Mucosa of rectum (tissue), 2 donors: ENCODE measurements at regions not wholly inside any gene's neighbourhood (a gene's known extent, or its start where the extent isn't known, plus 50 kb on each side); places are given as distances from the start of the nearest gene placed in this dataset.

Experiments
- H3K27ac ChIP-seq, 2 donors: one replicate each; pipeline ENCODE4 v1.7.0; 2013; ENCODE audit warnings: inconsistent platforms in 2 of 2, low read depth in 2 of 2, low read length in 2 of 2
- H3K27me3 ChIP-seq, 2 donors: one replicate each; pipeline ENCODE4 v1.7.0; 2013; ENCODE audit warnings: low read length in 2 of 2; ENCODE audit not compliant: control insufficient read depth in 2 of 2, insufficient read depth in 2 of 2
- H3K36me3 ChIP-seq, 2 donors: one replicate each; pipeline ENCODE4 v1.7.0; 2013; ENCODE audit warnings: low read length in 2 of 2; ENCODE audit not compliant: control insufficient read depth in 2 of 2, insufficient read depth in 2 of 2
- H3K4me1 ChIP-seq, 2 donors: one replicate each; pipeline ENCODE4 v1.7.0; 2013; ENCODE audit warnings: low read length in 2 of 2, mild to moderate bottlenecking in 1 of 2; ENCODE audit not compliant: control insufficient read depth in 2 of 2, insufficient read depth in 2 of 2
- H3K4me3 ChIP-seq, 2 donors: one replicate each; pipeline ENCODE4 v1.7.0; 2013; ENCODE audit warnings: low read length in 2 of 2
- H3K9ac ChIP-seq, 2 donors: one replicate each; pipeline ENCODE4 v1.7.0; 2013; ENCODE audit warnings: low read length in 2 of 2, low read depth in 1 of 2, mild to moderate bottlenecking in 1 of 2
- H3K9me3 ChIP-seq, 2 donors: one replicate each; pipeline ENCODE4 v1.7.0; 2013; ENCODE audit warnings: low read length in 2 of 2; ENCODE audit not compliant: control insufficient read depth in 2 of 2
- donor health status: healthy.
- donor health status: Normal muscosa, but diverticular disease.

- H3K4me3 ChIP-seq = no peak overlapping the region
- no peaks in the 10 kb centered on the region for H3K27me3 ChIP-seq
- no peaks in the 10 kb centered on the region for H3K9me3 ChIP-seq
- H3K4me1 ChIP-seq = no peaks in the 10 kb centered on the region
- H3K36me3 ChIP-seq = no peaks in the 10 kb centered on the region
- no peak overlapping the region for H3K27ac ChIP-seq
- no peak overlapping the region for H3K9ac ChIP-seq
These were observed 408.3 kb downstream of the ETS1 start for GRCh38 chr11:128179039-128179438.

- no peak overlapping the region for H3K4me3 ChIP-seq
- no peaks in the 10 kb centered on the region for H3K4me1 ChIP-seq
- H3K9ac ChIP-seq = no peak overlapping the region
These were observed 412.7 kb downstream of the ETS1 start for GRCh38 chr11:128174465-128175291.

GRCh38 chr11:128172046-128172878, 415.1 kb downstream of the ETS1 start:
- Histone ChIP-seq H3K4me3 (no peak overlapping the region), H3K9ac (no peak overlapping the region)

More at GRCh38 chr11:128174465-128175291, 412.7 kb downstream of the ETS1 start:
- H3K36me3 ChIP-seq = no peaks in the 10 kb centered on the region
- H3K9me3 ChIP-seq = no peaks in the 10 kb centered on the region
- H3K27ac ChIP-seq = no peak overlapping the region
- no peaks in the 10 kb centered on the region for H3K27me3 ChIP-seq

DNA sequence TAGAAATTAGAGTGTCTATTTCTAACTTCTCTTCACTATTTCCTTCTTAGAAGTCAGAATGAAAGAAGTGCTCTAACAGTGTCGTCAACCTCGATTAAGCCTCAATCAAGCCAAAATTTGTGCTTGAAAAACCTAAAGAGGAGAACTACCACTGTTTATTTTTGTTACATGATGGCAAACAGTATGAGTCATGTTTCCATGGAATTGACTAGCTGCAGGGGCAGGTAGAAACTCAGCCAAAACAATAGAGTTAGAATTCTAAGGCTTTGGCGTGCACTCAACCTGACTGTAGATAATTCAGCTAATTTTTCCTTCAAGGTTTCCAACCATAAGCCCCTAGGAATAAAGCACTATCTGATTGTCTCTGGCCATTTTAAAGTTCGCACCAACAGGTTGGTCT, 415.9 kb downstream of the ETS1 start:
- Histone ChIP-seq H3K27ac (no peak overlapping the region), H3K9me3 (no peaks in the 10 kb centered on the region), H3K36me3 (no peaks in the 10 kb centered on the region), H3K4me3 (no peak overlapping the region), H3K4me1 (no peaks in the 10 kb centered on the region), H3K27me3 (no peaks in the 10 kb centered on the region), H3K9ac (no peak overlapping the region)

More at GRCh38 chr11:128172046-128172878, 415.1 kb downstream of the ETS1 start:
- Histone ChIP-seq H3K36me3 (no peaks in the 10 kb centered on the region), H3K27ac (no peak overlapping the region), H3K27me3 (no peaks in the 10 kb centered on the region), H3K4me1 (no peaks in the 10 kb centered on the region), H3K9me3 (no peaks in the 10 kb centered on the region)

GRCh38 chr11:128165572-128165971, 421.8 kb downstream of the ETS1 start:
- Histone ChIP-seq H3K9me3 (no peaks in the 10 kb centered on the region), H3K4me1 (no peaks in the 10 kb centered on the region), H3K27me3 (no peaks in the 10 kb centered on the region), H3K9ac (no peak overlapping the region), H3K36me3 (no peaks in the 10 kb centered on the region), H3K4me3 (no peak overlapping the region), H3K27ac (no peak overlapping the region)

DNA sequence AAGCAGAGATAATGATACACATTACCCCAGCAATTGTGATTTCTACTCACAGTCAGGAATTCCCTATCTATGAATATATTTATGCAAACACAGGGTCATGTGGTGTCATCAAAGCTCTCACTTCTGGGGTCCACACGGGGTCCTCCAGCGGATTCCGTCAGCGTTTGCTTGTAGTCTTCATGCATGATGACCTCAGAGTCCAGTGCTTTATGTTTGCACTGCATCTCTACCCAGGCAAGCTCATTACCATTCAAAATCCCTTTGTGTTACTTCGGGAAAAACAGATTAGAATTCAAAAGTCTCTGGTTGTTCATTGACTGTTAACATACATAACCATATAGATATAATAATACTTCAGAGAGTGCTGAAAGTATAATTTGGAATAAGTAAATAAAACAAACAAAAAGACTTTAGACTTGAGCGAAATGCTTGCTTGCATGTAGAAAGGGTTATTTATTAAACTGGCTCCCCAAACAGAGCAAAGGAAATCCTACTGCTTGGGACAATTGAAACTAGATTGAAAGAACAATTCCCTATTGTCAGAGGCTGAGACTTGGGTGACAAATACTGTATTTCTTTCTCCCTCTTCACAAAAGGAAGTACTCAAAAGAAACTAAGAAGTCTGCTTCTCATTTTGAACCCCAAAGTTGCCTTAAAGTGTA, 423.1 kb downstream of the ETS1 start:
- H3K9ac ChIP-seq = no peak overlapping the region
- no peaks in the 10 kb centered on the region for H3K4me1 ChIP-seq
- H3K9me3 ChIP-seq = no peaks in the 10 kb centered on the region
- H3K36me3 ChIP-seq = no peaks in the 10 kb centered on the region
- H3K27ac ChIP-seq = no peak overlapping the region
- H3K4me3 ChIP-seq = no peak overlapping the region
- H3K27me3 ChIP-seq = no peaks in the 10 kb centered on the region

DNA sequence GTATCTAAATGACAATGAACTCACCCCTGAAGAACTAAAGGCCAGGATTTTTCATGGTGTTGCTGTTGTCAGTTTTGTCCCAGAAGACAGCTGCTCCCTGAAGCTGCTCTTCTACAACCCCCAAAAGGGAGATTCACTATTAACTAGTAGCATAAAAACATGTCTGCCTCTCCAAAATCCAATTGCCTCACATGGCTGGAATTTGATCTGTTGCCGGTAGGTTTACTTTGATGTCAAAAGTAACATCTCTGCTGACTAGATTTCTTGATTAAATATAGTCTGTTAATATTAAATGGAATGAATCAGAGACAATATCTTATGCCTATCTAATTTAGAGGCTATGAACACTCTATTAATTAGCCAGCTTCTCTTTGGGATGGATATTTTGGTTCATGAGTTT, 425.4 kb downstream of the ETS1 start:
- Histone ChIP-seq H3K9me3 (no peaks in the 10 kb centered on the region), H3K27me3 (no peaks in the 10 kb centered on the region), H3K9ac (no peak overlapping the region), H3K4me1 (no peaks in the 10 kb centered on the region), H3K4me3 (no peak overlapping the region), H3K36me3 (no peaks in the 10 kb centered on the region), H3K27ac (no peak overlapping the region)

DNA sequence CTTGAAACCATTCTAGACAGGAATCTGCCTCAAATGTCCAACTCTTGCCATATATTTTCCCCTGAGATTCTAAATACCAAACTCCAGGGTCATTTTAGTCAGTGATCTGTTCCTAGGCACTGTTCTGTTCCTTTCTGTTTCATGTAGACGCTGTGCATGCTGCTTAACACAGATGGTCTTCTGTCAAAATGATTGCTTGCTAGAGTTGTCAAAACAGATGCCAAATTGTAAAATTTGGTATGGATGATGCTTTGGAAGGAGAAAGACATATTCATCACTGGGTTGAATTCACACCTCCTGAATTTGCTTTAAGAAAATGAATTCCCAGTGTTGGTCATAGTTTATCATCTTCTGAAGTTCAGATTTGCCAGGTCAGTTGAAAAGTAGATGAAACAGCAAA, 425.9 kb downstream of the ETS1 start:
- Histone ChIP-seq H3K4me3 (no peak overlapping the region), H3K9ac (no peak overlapping the region), H3K27me3 (no peaks in the 10 kb centered on the region), H3K27ac (no peak overlapping the region), H3K9me3 (no peaks in the 10 kb centered on the region), H3K4me1 (no peaks in the 10 kb centered on the region), H3K36me3 (no peaks in the 10 kb centered on the region)

- Histone ChIP-seq H3K27ac (no peak overlapping the region), H3K9ac (no peak overlapping the region), H3K9me3 (no peaks in the 10 kb centered on the region), H3K4me3 (no peak overlapping the region), H3K4me1 (no peaks in the 10 kb centered on the region), H3K27me3 (no peaks in the 10 kb centered on the region), H3K36me3 (no peaks in the 10 kb centered on the region)
These were observed 428.5 kb downstream of the ETS1 start for GRCh38 chr11:128158860-128159259.
